HG02938 (cell line): ENCODE measurements at regions not wholly inside any gene's neighbourhood (a gene's known extent, or its start where the extent isn't known, plus 50 kb on each side); places are given as distances from the start of the nearest gene placed in this dataset.

Experiments used
- ATAC-seq: cut with Tn5 transposase; IDR thresholded peaks from one replicate; pipeline ENCODE4 v1.9.1; 2021; ENCODE audit warnings: mild to moderate bottlenecking, moderate library complexity; ENCODE audit not compliant: unreplicated experiment

DNA sequence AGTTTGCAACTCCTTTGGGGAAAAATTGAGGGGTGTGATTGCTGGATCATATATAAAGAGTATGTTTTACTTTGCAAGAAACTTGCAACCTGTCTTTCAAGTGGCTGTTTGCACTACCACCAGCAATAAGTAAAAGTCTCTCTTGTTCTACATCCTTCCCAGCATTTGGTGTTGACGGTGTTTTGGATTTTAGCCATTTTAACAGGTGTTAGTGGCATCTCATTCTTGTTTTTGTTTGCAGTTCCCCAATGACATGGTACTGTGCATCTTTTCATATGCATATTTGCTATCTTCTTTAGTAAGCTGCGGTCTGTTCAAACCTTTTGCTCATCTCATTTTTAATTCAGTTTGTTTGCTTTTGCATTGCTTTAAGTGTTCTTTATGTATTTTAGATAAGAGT, 535.5 kb downstream of the LRRIQ3 start:
- no peak for ATAC-seq

DNA sequence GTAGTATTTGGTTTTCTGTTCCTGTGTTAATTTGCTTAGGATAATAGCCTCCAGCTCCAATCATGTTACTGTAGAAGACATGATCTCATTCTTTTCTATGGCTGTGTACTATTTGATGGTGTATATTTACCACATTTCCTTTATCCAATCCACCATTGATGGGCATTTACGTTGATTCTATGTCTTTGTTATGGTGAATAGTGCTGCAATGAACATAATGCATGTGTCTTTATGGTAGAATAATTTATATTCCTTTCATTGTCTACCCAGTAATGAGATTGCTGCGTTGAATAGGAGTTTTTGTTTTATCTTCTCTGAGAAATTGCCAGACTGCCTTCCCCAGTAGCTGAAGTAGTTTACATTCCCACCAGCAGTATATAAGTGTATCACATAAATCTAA, 538.8 kb downstream of the LRRIQ3 start:
- ATAC-seq, result no peak

DNA sequence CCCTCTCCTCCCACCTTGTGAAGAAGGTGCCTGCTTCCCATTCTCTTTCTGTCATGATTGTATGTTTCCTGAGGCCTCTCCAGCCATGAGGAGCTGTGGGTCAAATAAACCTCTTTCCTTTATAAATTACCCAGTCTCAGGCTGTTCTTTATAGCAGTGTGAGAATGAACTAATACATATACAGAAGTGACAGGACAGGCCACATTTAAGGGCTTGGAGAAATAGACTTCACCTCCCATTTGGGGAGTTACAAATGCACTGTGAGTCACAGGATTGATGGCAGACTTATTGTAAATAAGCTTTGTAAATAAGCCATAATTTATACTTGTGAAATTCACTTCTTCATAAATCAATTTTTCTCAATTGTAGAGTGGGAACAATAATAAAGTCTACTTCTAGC, 543.3 kb downstream of the LRRIQ3 start:
- no peak for ATAC-seq

DNA sequence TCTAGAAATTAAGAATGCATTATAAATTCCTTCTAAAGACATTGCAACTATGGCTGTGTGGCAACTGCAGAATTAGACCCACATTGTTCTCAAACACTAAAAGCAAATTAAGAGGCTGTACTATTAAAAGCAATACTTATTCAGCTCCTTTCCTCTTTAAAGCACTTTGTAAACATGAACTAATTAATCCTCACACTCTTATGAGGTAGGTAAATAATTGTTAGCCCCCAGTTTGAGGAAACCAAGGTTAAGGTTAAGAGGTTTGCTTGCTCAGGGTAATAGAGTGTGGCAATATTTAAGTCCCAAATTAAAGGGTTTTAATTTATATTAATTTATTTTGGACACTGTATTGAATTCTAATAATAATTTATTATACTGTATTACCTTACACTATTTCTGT, 553.8 kb downstream of the LRRIQ3 start:
- ATAC-seq, result no peak

DNA sequence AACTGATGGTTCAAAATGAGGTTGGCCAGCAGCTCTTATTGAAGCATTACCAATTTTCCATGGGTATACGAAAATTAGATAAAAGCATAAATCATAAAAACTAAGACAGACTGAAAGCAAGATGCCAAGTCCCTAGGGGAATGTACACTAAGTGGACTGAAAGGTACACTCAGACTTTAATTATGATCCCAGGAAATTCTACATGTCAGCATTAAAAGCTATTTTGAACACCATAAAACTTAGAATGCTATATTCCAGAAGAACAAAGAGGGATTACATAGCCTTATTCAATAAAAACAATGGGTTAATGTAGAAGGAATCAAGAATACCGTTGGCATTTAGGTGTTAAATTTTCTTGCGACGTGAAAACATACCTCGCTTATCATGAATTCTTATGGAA, 558.5 kb downstream of the LRRIQ3 start:
- no peak for ATAC-seq

DNA sequence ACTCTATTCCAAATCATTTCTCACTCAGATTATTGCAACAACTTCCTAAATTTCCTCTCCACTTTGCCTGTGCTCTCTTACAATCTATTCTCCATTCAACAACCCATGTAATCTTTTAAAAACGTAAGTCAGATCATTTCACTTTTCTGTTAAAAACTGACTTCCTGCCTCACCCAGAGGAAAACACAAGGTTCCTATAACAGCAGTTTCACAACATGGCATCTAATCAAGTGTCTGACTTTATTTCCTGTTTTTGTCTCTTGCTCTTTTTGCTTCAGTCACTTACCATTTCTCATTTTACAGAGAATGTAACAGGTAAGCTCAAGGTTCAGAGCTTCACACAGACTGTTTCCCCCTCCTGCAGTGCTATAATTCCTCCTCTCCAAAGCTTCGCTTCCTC, 560.7 kb downstream of the LRRIQ3 start:
- ATAC-seq, result no peak

DNA sequence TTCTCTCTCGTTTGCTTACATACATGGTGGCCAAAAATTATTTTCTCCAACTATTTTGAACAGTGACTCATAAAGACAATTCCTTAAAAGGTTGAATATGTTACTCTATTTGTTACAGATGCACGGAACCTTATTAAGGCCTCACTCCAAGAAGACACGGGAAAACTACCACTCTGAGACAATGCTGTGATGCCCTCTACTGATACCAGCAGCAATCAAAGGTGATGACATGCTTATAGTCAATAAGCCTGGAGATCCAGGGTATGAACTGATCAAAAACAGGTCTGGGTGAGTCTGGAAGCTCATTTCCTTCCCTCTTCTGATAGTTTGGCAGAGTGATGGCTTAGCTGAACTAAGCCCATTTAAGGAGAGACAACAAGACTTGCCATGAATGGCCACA, 563.0 kb downstream of the LRRIQ3 start:
- ATAC-seq, result no peak

DNA sequence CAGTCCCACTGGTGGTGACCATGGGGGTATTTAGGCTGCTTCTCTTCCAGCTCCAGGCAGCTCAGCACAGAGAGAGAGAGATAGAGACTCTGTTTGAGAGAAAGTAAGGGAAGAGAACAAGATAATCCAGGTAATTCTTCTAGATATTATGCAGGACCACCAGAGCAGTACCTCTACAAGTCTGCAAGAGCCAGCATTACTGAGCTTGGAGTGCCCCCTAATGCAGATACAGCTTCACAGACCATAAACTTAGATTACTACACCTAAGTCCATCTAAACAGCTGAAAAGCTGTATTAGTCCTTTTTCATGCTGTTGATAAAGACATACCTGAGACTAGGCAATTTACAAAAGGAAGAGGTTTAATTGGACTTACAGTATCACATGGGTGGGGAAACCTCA, 570.3 kb downstream of the LRRIQ3 start:
- ATAC-seq, result no peak

DNA sequence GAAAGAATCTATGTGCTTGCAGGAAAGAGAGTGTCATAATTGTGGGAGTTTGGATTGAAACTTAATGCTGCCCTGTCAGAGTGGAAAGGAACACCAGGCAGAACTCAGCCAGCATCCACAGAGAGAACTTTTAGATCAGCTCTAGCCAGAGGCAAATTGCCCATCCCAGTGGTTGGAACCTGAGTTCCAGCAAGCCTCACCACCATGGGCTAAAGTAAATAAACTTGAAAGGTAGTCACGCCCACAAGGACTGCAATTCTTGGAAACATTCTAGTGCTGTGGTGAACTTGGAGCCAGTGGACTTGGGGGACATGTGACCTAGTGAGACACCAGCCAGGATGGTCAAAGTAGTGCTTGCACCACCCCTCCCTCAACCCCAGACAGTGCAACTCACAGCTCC, 571.6 kb downstream of the LRRIQ3 start:
- ATAC-seq, result no peak

DNA sequence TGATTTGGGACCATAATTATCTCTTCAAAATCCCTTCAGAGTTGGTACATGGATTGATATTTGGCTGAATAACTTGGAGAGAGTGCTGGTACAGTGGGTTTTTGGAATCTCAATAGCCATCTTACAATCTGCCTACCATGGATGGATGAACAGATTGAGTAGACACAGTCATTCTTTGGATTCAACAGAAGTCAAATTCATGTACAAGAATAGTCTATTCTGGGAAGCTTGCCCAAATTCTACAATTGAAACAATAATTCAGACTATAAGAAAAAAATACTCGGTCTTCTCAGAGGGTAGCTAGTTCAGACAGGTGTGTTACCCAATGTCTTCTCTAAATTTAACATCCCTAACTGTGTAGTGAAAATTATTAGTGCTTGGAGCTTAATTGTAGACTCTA, 574.0 kb downstream of the LRRIQ3 start:
- ATAC-seq, result no peak

DNA sequence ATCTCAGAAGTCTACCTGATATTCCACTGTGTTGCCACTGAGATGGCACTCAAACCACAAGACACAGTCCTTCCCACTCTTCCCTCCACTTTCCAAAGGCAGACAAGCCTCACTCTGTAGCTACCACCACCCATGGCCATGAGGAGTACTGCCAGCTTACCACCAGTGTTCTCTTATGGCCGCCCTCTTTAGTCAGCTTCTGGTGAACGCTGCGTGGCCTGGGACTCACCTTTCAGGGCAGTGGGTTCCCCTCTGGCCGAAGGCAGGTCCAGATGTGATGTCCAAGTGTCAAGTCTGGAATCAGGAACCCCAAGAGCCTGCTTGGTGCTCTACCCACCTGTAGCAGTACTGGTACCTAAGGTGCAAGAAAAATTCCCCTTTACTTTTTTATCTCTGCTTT, 580.8 kb downstream of the LRRIQ3 start:
- ATAC-seq, result no peak

DNA sequence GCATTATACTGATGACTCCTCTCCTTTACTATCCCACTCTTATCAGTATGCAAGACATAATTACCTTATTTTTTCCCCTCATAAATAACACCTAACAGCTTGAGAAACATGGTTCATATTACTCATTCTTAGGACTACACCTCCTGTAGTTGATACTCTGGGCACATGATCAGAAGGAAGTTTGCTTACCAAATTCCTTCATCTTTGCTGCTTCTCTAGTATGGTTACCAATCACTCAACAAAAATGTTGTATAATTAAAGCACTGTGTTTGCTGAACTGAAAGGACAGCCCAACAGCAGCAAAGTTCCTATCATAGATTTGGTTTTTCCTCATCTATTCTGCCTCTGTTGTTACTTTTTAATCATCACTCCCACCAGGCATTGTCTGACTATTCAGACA, 586.3 kb downstream of the LRRIQ3 start:
- ATAC-seq, result no peak

DNA sequence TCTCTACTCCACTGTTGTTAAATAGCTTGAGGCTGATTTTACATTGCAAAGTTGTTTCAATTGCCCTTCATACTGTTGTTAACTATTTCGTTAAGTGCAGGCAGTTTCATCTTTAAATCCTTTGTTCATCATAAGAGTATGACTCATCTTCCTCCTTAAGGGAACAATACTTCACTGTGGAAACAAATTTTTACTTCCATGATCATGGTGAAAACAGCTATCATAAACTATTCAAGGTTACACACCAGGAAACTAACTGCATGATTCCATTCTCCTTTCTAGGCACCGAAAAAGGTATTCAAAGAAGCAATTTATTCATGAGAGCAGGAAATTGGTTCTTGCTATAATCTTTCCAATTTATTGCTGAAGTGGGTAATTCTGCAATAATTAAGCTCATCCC, 593.2 kb downstream of the LRRIQ3 start:
- ATAC-seq, result no peak

DNA sequence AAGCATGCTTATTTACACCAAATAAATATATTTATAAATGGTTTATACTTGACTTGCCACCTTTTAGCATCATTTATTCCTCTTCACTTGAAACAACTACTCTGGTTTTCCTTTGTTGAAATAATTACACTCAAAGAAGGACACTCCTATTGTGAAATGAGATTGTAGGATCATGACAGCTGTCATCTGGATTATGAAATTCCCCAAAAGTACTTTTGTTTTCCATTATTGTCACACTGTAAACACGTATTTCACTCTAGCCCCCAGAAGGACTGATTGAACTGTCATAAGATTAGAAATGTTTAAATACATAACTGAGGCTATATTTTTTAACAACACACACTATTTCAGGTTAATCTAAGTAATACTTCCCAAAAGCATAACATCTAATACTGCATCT, 593.8 kb downstream of the LRRIQ3 start:
- no peak for ATAC-seq

DNA sequence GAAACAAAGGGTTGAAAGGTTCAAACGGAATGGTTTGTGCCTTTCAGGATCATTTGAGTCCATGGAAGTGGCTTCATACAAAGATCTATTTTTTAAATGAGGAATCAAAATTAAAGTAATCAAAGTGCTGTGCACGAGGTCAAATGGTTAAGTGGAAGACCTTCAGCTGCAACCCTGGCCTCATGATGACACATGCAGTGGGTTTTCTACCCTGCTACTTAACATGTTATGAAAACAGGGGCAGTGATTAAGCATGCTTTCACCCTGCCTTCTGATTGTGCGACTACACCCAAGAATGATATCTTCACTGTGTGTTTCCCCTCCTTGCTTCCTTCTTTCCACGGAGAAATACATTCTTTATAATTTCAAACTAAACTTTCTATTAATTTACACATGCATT, 604.2 kb downstream of the LRRIQ3 start:
- no peak for ATAC-seq

DNA sequence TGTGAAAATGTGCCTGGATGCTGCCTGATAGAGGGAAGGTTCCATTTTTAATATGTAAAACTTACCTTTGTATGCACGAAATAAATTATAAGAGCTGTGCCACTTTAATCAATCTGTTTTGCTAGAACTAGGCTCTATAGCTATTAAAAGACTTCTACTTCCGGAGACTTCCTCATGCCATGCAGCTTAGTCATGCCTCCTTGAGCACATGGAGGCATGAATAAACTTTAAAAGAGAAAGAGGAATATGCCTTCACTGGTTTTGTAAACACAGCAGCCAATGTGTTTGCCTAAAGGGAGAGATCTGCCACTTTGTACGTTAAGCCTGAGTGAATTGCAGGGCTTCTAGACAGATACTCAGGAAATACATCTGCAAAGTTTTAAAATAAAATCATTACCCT, 604.6 kb downstream of the LRRIQ3 start:
- ATAC-seq, result no peak

DNA sequence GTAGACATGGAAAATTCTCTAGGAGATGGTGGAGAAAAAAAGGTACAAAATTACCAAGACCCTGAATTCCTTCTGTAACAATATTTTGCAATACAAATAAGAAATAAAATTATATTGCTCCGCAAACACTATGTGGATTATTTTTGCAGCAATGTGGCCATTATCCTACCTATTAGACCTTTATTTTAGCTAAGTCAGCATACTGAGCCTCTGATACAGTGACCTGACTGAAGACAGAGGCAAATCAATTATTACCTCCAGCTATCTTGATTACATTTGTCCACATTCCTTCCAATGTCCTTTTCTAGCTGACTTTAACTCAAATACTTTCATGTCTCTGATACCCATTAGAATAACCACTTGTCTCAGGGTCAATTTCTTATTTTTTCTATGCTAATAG, 610.9 kb downstream of the LRRIQ3 start:
- ATAC-seq, result no peak

DNA sequence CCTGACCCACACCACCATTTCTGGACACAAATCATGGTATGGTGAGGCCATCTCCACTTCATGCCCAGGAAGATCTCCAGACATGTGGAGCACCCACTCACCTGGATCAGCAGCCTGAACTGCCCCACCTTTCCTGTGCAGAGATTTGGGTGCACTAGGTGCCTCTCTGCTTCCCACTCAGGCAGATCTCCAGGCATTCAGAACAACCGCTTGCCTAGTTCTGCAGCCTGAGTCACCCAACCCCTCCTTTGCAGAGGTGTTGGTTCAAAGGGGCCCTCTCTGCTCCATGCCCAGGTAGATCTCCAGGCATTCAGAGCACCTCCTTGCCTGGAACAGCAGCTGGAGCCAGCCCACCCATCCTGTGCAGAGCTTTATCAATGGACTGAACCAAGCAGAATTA, 620.8 kb downstream of the LRRIQ3 start:
- ATAC-seq, result no peak

DNA sequence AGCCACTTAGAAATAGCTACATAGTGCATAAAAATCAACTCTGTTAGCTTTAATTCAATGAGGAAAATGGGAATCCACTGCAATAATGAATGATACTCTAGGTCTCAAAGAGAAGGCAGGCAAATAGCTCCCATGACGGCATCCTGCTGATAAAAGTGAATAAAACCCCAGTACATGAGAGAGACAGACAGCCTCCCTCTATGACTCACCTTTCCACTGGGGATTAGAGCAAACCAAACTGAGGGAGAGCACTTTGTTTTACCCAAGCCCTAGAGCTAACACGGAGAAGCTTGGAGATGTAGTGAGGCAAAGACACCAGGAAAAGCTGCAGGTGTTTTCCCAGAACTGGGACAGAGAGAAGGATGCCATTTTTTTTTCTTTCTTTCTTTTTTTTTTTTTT, 621.9 kb downstream of the LRRIQ3 start:
- ATAC-seq, result no peak

DNA sequence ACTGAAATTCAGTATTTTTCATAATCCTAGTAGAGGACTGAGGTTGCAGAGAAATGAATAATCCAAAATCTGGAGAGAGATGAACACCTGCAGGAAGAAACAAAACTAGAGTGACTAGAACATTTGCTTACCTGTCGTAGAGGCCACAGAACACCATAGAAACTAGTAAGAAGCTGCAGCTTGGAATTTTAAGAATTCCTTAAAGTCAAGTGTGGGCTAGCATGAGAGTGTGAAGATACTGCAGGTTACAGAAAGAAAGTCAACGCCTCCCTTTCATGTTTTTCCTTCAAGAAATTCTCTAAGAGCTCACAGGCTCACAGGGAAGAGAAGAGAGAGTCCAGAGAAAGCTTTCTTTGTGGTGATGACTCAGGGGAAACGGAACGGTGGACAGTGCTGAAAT, 633.7 kb downstream of the LRRIQ3 start:
- no peak for ATAC-seq

DNA sequence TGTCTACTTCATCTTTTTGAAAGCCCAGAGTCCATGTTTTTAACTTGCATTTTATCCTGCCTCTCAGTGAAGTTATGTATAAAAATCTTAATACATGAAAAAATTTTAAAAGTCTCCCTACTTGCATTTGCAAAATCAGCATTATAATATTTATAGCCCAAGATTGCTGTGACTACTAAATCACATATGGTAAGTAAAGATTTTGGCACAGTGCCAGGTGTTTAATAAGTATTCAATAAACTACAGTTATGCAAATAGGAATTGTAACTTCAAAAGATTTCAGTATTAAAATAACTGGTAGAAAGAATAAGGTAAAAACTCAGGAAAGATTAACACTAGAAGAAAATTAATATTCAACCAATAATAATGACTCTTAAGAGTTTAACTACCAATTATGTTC, 641.7 kb downstream of the LRRIQ3 start:
- ATAC-seq, result no peak

DNA sequence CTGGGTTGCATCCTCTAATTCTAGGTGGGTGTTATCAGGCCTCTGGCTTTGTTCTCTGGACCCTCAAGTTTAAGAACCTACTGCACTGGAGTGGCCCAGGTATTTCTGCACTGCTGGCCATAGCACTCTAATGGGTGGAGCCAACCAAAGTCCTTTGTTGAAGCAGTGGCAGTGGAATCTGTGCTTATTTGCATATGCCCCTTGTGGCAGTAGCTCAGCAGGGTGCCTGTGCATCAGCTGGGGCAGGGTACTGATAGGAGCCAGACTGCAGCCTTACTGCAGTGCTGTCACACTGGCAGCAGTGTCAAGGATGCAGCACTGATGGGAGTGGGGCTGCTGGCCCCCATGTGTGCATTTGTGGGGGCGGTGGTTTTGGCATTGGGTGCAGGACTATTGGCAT, 660.6 kb downstream of the LRRIQ3 start:
- ATAC-seq, result no peak

DNA sequence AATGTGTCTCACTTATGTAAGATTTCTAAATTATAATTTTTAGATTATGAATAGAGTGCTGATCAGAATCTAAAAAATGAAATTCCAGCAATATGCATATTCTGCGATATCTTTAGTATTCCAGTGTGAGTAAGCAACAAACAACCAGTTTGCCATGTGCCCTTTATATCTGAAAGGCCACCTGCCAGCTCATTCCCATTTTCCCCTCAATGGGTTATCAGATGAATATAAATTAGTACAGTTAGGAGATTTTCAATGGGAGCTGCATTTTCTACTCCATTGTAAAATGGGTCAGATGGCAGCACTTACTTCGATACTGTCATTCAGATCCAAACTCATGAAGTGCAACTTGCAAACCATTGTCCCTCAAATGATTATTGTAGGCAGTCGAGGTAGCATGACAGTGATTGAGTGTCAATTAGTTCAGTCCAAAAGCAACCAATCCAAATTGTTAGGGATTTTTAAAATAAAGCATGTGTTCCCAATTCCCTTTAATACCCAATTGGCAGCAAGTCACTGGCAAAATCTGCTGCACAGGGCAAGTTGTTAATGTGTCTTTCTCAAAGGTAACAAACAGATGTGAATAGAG, 680.3 kb downstream of the LRRIQ3 start:
- no peak for ATAC-seq

DNA sequence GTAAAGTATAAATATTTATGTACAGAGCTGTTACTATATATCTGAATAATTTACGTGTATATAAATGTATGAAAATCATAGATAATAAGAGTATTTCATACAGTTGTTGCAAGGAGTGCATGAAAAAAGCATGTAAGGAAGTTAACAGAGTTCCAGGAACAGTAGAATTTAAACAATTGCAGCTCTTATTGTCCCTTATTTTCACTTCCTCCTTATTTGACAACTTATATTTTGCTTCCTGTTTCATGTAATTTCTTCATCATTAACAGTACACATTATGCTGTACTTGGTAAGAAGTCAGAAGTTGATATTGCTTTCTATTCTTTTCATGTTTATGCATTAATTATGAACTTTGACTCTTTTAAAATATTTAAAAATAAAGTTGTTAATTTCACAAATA, 681.5 kb downstream of the LRRIQ3 start:
- ATAC-seq, result no peak
